ENCODE measurements at regions not wholly inside any gene's neighbourhood (a gene's known extent, or its start where the extent isn't known, plus 50 kb on each side); places are given as distances from the start of the nearest gene placed in this dataset.

- no peak overlapping the region for H2AK5ac ChIP-seq (ENCODE audit: low read depth, low read length)
- H3K9me3 ChIP-seq (ENCODE audit: insufficient read depth in 2 of 2, low read depth in 1 of 2, low read length in 1 of 2) = no peaks in the 10 kb centered on the region
- H3K4me2 ChIP-seq (ENCODE audit: insufficient read depth in 1 of 2, low read depth in 2 of 2, low read length in 2 of 2) = no peak overlapping the region
- H3K4ac ChIP-seq (replicated peaks; ENCODE audit: insufficient read length, low read depth, low read length) = no peak overlapping the region
- ChIA-PET CTCF (ENCODE audit: partially characterized antibody) (interaction anchor here (0.6 to 1.2 kb wide), 7 partner anchors 22 to 688 kb away, joined by 3 to 5 read pairs (median 3); no protein-coding TSS in a partner anchor), POLR2A (ENCODE audit: partially characterized antibody) (interaction anchor here (0.6 kb wide), 1 partner anchor 711 kb away, joined by 3 read pairs; no protein-coding TSS in a partner anchor)
- DNase-seq (ENCODE audit: low read depth in 1 of 2, low spot score in 2 of 2) (no peak), FAIRE-seq (no peak)
- H4K20me1 ChIP-seq (replicated peaks in 1 of 2; ENCODE audit: control insufficient read depth in 1 of 2, insufficient read depth in 2 of 2, low read length in 2 of 2) = no peaks in the 10 kb centered on the region
- H2BK15ac ChIP-seq (ENCODE audit: low read length) = peak overlapping the region; percentile 83; the same call in 1 of the 2 replicates
- H3K27ac ChIP-seq (ENCODE audit: low read depth, low read length) = no peak overlapping the region
- peaks cover 0 to 10% (median 3%) of the 10 kb centered on the region in 4 experiments; a peak in 5 of 7 replicates for H3K27me3 ChIP-seq (replicated peaks in 1 of 4; ENCODE audit: control insufficient read depth in 3 of 4, extremely low read depth in 1 of 4, insufficient read depth in 3 of 4, low read length in 3 of 4)
- H3K18ac ChIP-seq (ENCODE audit: extremely low read depth, low read length) = no peak overlapping the region; the same call in 1 of the 2 replicates
- H4K5ac ChIP-seq (ENCODE audit: insufficient read length, low read depth, low read length) = no peak overlapping the region
- H3K56ac ChIP-seq (replicated peaks; ENCODE audit: insufficient read length, low read depth, low read length) = no peak overlapping the region
- H2BK20ac ChIP-seq (ENCODE audit: low read length) = peak overlapping the region; percentile 61; the same call in 1 of the 2 replicates
- no peaks in the 10 kb centered on the region for H3K79me2 ChIP-seq (ENCODE audit: control insufficient read depth in 1 of 2, insufficient read depth in 2 of 2, low read length in 2 of 2)
- H4K8ac ChIP-seq (ENCODE audit: extremely low read depth, insufficient read depth, low read length) = no peak overlapping the region
- peak overlapping the region; percentile 84; the same call in 1 of the 2 replicates for H2BK12ac ChIP-seq (ENCODE audit: low read depth, low read length)
- H2AFZ ChIP-seq (ENCODE audit: low read length) = 0 out of 2 replicates have a peak overlapping the region, but pooled peaks have one; percentile 15
- no peak for TF ChIP-seq MAFK (IDR thresholded peaks at IDR 0.05; ENCODE audit: low read depth, low read length)
- TF ChIP-seq NANOG (IDR thresholded peaks at IDR 0.05; ENCODE audit: insufficient read depth, low read depth, low read length, poor library complexity, severe bottlenecking) = no peak
- TF ChIP-seq SIRT6 (IDR thresholded peaks at IDR 0.05; ENCODE audit: low read length) = no peak
- no peak for TF ChIP-seq EZH2 (IDR thresholded peaks at IDR 0.05; ENCODE audit: low read depth, low read length, severe bottlenecking)
- TF ChIP-seq HDAC6 (IDR thresholded peaks at IDR 0.05; ENCODE audit: low read depth, low read length) = no peak
- TF ChIP-seq SP1 (IDR thresholded peaks at IDR 0.05; ENCODE audit: low read depth, low read length) = no peak
- no peak overlapping the region; a peak in 1 of 7 replicates for H3K9ac ChIP-seq (replicated peaks in 1 of 4; ENCODE audit: extremely low read depth in 1 of 4, low read depth in 3 of 4, low read length in 3 of 4)
- WGBS, 2 experiments (ENCODE audit: extremely low coverage in 1 of 2, insufficient coverage in 1 of 2, insufficient read length in 1 of 2, insufficient replicate concordance in 2 of 2, low coverage in 1 of 2, low lambda C conversion rate in 2 of 2, missing lambda C conversion rate in 1 of 2) = 75% methylated on average over 9 of the region's 10 CpGs; no CpG with 5 or more reads in 1 of the 2 experiments
- no peaks in the 10 kb centered on the region; the same call in 1 of the 2 replicates for H3K23me2 ChIP-seq (ENCODE audit: low read depth, low read length)
- 0 out of 2 replicates have a peak overlapping the region, but pooled peaks have one; percentile 49 for H2BK5ac ChIP-seq (ENCODE audit: low read depth, low read length)
- no peak overlapping the region for H3K14ac ChIP-seq (ENCODE audit: insufficient read length)
- no peak overlapping the region for H3K4me3 ChIP-seq (ENCODE audit: extremely low read depth in 1 of 4, insufficient read depth in 2 of 4, low read depth in 3 of 4, low read length in 4 of 4)
- no peak overlapping the region for H2BK120ac ChIP-seq (replicated peaks; ENCODE audit: low read depth, low read length)
- H3K23ac ChIP-seq (ENCODE audit: insufficient read length) = no peak overlapping the region
- H3K4me1 ChIP-seq (replicated peaks in 1 of 4; ENCODE audit: control insufficient read depth in 3 of 4, insufficient read depth in 4 of 4, low read length in 3 of 4) = peaks cover 0 to 10% (median 6%) of the 10 kb centered on the region in 4 experiments; a peak in 5 of 7 replicates
- no peaks in the 10 kb centered on the region for H3K36me3 ChIP-seq (ENCODE audit: control insufficient read depth in 2 of 4, insufficient read depth in 4 of 4, low read length in 3 of 4)
- H3K79me1 ChIP-seq (ENCODE audit: low read depth, low read length) = no peaks in the 10 kb centered on the region
- no peak overlapping the region for H4K91ac ChIP-seq (replicated peaks; ENCODE audit: insufficient read length, low read length)
These were observed 99.0 kb upstream of the CDH5 start for GRCh38 chr16:66267292-66268014.

All from H1 (cell line).